Activated T-cell treated with anti-CD3 and anti-CD28 coated beads, Interleukin-2, amount 50 U/mL, for 72 hours (primary cell): ENCODE measurements at regions not wholly inside any gene's neighbourhood (a gene's known extent, or its start where the extent isn't known, plus 50 kb on each side); places are given as distances from the start of the nearest gene placed in this dataset.

Experiments used
- ATAC-seq, 2 donors: fragments of 150-1000 bp; cut with Tn5 transposase; replicated peaks in 1 of 2; 2 replicates each; pipeline ENCODE4 v1.10.0; 2021; ENCODE audit warnings: moderate library complexity in 2 of 2, mild to moderate bottlenecking in 1 of 2
- DNase-seq, 2 donors: peaks; one replicate each; pipeline ENCODE4 v3.0.0; 2021 to 2022; ENCODE audit warnings: mixed read lengths in 1 of 2
- H3K27ac Mint-ChIP-seq: one replicate; pipeline ENCODE4 v1.8.0; 2022; ENCODE audit warnings: mild to moderate bottlenecking, moderate library complexity, mixed read lengths
- H3K27me3 Mint-ChIP-seq: one replicate; pipeline ENCODE4 v1.8.0; 2022; ENCODE audit warnings: low read depth, mixed read lengths
- H3K36me3 Mint-ChIP-seq, 2 donors: one replicate each; pipeline ENCODE4 v1.8.0; 2022; ENCODE audit warnings: mixed read lengths in 2 of 2, mild to moderate bottlenecking in 1 of 2; ENCODE audit not compliant: insufficient read depth in 2 of 2
- H3K4me1 Mint-ChIP-seq: one replicate; pipeline ENCODE4 v1.8.0; 2022; ENCODE audit warnings: low read depth, mixed read lengths
- H3K4me3 Mint-ChIP-seq, 2 donors: one replicate each; pipeline ENCODE4 v1.8.0; 2022; ENCODE audit warnings: mild to moderate bottlenecking in 2 of 2, mixed read lengths in 2 of 2, moderate library complexity in 2 of 2
- H3K9me3 Mint-ChIP-seq, 2 donors: one replicate each; pipeline ENCODE4 v1.8.0; 2022; ENCODE audit warnings: mixed read lengths in 2 of 2

DNA sequence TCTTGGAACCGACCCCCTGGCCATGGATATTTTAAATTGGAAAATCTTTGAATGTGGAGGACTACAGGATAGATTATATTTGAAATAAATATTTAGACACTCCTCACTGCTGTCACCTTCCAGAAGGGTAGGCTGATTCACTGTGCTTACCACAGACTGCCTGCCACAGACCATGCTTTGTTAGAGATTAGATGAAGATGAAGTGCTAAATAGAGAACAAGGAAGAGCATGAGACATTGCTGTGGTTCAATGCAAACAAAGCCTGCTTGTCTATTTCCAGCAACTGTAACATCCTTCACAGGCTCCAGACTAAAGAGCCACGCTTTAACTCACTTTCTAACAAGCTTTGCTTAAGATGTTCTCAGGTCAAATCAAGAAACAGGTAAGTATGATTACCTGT lies 81.0 kb upstream of the TMEM17 start:
- Mint-ChIP-seq H3K27me3 (peaks cover 7% of the 10 kb centered on the region), H3K36me3 (peaks cover 0 to 1% of the 10 kb centered on the region in 2 donors), H3K4me1 (no peaks in the 10 kb centered on the region), H3K27ac (no peak overlapping the region), H3K9me3 (peaks cover 0 to 5% of the 10 kb centered on the region in 2 donors), H3K4me3 (no peak overlapping the region)
- no peak for DNase-seq
- ATAC-seq, result no peak

DNA sequence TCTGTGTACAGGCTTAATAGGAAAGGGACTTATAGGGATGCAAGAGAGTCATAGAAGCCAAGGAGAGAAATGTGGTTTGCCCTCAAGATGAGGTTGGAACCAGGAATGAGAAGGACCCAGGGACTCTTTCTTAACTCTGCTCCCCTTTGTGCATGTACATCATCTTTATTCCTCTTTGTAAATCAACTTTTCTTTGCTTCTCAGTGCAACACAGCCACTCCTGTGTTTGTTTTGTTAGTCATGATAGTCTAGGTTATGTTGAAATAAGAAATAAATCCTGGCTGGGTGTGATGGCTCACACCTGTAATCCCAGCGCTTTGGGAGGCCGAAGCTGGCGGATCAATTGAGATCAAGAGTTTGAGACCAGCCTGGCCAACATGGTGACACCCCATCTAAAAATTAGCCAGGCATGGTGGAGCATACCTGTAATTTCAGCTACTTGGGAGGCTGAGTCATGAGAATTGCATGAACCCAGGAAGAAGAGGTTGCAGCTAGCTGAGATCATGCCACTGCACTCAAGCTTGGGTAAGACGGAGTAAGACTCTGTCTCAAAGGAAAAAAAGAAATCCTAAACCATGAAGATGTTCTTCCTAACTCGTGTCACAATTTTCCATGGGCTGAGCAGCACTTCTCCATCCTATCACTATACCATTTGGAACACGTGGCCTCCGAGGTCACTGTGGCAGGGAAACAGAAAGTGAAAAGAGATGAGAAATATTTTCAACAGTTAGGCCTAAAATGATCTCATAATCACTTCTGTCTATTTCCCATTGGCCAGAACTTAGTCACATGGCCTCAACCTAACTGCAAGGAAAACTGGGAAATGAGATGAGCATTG lies 73.0 kb upstream of the TMEM17 start:
- H3K9me3 Mint-ChIP-seq, result peaks cover 2 to 6% of the 10 kb centered on the region in 2 donors
- no peak overlapping the region for H3K4me3 Mint-ChIP-seq
- no peaks in the 10 kb centered on the region for H3K4me1 Mint-ChIP-seq
- no peaks in the 10 kb centered on the region for H3K27me3 Mint-ChIP-seq
- no peak overlapping the region for H3K27ac Mint-ChIP-seq
- DNase-seq (no peak), ATAC-seq (no peak)
- H3K36me3 Mint-ChIP-seq, result no peaks in the 10 kb centered on the region

GRCh38 chr2:62577994-62578781 lies 72.2 kb upstream of the TMEM17 start:
- ATAC-seq (no peak), DNase-seq (no peak)
- Mint-ChIP-seq H3K9me3 (peaks cover 2 to 3% of the 10 kb centered on the region in 2 donors), H3K4me3 (no peak overlapping the region), H3K27me3 (peaks cover under 1% of the 10 kb centered on the region), H3K27ac (no peak overlapping the region), H3K4me1 (no peaks in the 10 kb centered on the region), H3K36me3 (no peaks in the 10 kb centered on the region)

DNA sequence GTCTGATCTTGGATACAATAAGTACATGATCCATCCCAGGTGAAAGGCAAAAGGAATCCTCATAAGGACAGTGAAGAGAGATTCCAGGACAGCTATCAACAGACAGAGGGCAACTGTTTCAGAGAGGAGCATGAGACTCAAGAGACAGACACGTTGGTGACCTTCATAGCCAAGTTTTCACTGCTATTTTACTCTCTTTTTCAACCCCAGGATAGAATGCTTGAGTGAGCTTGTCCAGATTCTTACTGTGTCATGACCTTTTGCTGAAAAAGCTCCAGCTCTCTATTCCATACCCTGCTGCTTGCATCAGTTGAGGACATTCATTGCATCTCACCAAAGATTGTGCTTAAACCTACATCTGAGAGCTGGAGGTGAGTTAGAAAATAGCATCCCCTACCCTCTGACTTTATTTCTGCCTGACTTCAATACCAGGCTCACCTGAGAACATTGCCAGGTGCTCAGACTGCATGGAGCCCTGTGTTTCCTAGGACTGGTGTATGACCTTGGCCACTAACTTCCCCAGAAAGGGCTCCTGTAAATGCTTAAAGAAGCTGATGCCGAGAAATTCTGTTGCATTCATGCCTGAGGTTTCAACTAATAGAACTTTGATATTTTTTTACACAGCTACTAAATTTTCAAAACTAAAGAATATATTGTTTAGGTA lies 70.4 kb upstream of the TMEM17 start:
- peaks cover 1 to 2% of the 10 kb centered on the region in 2 donors for H3K9me3 Mint-ChIP-seq
- H3K36me3 Mint-ChIP-seq, result no peaks in the 10 kb centered on the region
- H3K27ac Mint-ChIP-seq, result no peak overlapping the region
- H3K27me3 Mint-ChIP-seq, result peaks cover 8% of the 10 kb centered on the region
- ATAC-seq (no peak), DNase-seq (no peak)
- no peak overlapping the region for H3K4me3 Mint-ChIP-seq
- H3K4me1 Mint-ChIP-seq, result no peaks in the 10 kb centered on the region

DNA sequence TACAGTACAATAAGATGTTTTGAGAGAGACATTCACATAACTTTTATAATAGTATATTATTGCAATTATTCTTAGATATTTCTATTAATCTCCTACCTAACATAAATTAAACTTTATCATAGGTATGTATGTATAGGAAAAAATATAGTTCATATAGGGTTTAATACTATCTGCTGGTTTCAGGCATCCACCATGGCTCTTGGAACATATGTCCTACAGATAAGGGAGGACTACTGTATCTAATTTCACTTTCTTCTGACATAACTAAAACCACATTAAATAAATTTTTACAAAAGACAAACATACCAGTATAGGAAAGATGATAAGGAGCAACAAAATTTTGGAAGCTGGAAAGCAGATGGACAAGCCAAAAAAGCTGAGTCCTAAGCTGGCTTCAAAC lies 67.9 kb upstream of the TMEM17 start:
- DNase-seq (no peak), ATAC-seq (no peak)
- Mint-ChIP-seq H3K4me3 (no peak overlapping the region), H3K9me3 (no peaks in the 10 kb centered on the region), H3K27me3 (peaks cover 22% of the 10 kb centered on the region), H3K27ac (no peak overlapping the region), H3K36me3 (no peaks in the 10 kb centered on the region), H3K4me1 (peaks cover 5% of the 10 kb centered on the region)

GRCh38 chr2:62573137-62573731 lies 67.2 kb upstream of the TMEM17 start:
- ATAC-seq, result no peak
- DNase-seq, result no peak
- Mint-ChIP-seq H3K4me1 (peaks cover 5% of the 10 kb centered on the region), H3K36me3 (no peaks in the 10 kb centered on the region), H3K4me3 (no peak overlapping the region), H3K9me3 (no peaks in the 10 kb centered on the region), H3K27me3 (peaks cover 25% of the 10 kb centered on the region), H3K27ac (no peak overlapping the region)

DNA sequence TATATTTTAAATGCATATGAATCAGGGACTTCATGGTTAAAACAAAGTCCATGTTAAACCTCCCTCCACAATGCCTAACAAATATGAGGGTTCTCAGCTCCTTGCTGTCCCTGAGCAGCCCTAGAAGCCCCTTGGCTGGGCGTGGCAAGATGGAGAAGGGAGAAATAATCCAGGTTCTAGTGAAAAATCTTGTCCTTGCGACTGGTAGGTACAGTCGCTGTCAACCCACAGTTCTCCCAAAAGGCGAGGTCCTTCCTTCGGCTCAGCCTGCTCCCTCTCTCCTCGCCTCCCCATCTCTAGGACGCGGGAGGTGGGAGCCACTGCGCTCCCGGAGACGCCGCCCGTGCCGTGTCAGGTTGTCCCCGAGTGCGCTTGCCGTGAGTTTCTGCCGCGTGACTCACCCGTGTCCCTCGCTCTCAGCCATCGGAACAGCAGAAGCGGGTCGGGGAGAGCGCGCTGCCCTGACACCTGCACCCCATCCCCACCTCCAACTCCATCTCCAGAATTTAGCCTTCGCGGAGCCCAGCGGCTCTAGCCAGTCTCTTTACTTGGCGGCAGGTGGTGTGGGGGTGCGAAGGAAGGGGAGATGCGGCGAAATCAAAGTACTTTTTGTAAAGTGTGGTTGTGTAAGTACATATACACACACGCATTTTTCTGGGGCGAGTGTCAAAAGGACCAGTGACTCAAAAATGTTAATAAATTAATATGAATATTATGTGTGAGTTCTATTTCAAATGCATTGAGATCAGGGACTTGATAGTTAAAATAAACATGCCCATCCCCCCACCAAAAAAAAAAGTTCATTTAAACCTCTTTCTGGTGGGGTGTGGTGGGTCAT lies 65.1 kb upstream of the TMEM17 start:
- peaks cover 27% of the 10 kb centered on the region for H3K27me3 Mint-ChIP-seq
- H3K4me1 Mint-ChIP-seq, result peaks cover 5% of the 10 kb centered on the region
- H3K27ac Mint-ChIP-seq, result no peak overlapping the region
- no peaks in the 10 kb centered on the region for H3K36me3 Mint-ChIP-seq
- DNase-seq, result peak in 1 of 2 donors; percentile 12
- peak in 1 of 2 donors; percentile 49 for ATAC-seq
- H3K4me3 Mint-ChIP-seq, result peak overlapping the region; percentile 41 to 52
- H3K9me3 Mint-ChIP-seq, result no peaks in the 10 kb centered on the region

DNA sequence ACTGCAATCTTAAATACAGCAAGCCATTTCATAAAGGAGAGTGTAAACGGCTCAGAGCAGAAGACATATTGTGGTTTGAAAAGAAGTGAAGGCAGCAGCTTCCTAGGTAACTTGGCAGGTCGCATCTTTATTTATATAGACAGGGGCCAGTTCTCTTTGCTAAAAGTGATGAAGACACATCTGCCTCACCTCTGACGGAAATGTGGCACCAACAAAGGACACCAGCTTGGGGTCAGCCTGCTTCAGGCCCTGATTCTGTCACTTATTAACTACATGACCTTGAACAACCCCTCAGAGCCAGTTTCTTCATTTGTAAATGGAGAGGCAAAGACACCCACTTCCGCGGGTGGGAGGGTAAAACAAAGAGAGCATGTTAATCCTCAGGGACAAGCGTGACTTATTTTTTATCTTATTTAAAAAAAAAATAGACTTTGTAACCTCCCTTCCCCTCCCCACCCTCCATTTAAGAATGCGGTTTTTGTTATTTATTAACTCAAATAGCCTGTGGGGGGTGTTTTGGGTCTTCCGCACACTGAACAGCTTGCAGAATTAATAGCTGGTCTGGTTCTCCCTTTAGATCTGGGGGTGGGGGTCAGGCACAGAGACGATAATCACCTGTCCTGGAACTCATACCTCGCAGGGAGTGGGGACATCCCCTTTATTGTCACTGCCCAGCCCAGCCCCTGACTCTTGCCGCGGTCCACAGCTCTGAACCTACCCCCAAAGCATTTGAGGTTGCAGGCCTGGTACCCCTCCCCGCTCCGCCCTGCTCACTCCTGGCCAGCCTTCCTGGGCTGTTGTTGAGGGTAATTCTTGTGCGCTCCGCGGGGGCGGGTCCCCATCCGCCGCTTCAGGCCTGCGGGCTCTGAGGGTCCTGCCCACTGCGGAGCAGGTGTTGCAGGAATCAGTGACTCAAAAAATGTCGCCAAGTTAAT lies 64.2 kb upstream of the TMEM17 start:
- H3K4me3 Mint-ChIP-seq, result no peak overlapping the region
- DNase-seq, result no peak
- H3K4me1 Mint-ChIP-seq, result peaks cover 5% of the 10 kb centered on the region
- no peak overlapping the region for H3K27ac Mint-ChIP-seq
- no peak for ATAC-seq
- H3K36me3 Mint-ChIP-seq, result no peaks in the 10 kb centered on the region
- no peaks in the 10 kb centered on the region for H3K9me3 Mint-ChIP-seq
- H3K27me3 Mint-ChIP-seq, result peaks cover 27% of the 10 kb centered on the region

GRCh38 chr2:62568983-62569837 lies 63.2 kb upstream of the TMEM17 start:
- DNase-seq, result no peak
- no peaks in the 10 kb centered on the region for H3K36me3 Mint-ChIP-seq
- no peak overlapping the region for H3K4me3 Mint-ChIP-seq
- peaks cover 5% of the 10 kb centered on the region for H3K4me1 Mint-ChIP-seq
- H3K27ac Mint-ChIP-seq, result no peak overlapping the region
- no peak for ATAC-seq
- H3K27me3 Mint-ChIP-seq, result peaks cover 27% of the 10 kb centered on the region
- no peaks in the 10 kb centered on the region for H3K9me3 Mint-ChIP-seq

DNA sequence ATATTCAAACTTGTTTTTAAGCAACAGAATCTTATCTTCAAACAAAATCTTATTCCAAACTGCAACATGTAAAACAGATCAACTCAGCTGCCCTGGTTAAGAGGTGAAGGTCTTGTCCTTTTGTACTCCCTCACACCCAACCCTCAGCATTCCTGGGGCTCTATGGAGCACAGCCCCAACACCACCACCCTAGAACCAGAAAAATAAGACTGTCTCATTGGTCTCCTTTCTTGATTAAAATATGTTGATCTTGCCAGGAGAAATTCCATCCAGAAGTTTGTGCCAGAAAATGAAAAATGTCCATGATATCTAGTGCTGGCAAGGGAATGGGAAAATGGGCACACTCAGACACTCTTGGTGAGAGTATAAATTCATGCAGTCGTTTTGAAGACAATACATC lies 62.1 kb upstream of the TMEM17 start:
- DNase-seq, result no peak
- no peak overlapping the region for H3K27ac Mint-ChIP-seq
- no peaks in the 10 kb centered on the region for H3K9me3 Mint-ChIP-seq
- H3K27me3 Mint-ChIP-seq, result peaks cover 26% of the 10 kb centered on the region
- peaks cover 5% of the 10 kb centered on the region for H3K4me1 Mint-ChIP-seq
- H3K4me3 Mint-ChIP-seq, result no peak overlapping the region
- H3K36me3 Mint-ChIP-seq, result no peaks in the 10 kb centered on the region
- no peak for ATAC-seq

DNA sequence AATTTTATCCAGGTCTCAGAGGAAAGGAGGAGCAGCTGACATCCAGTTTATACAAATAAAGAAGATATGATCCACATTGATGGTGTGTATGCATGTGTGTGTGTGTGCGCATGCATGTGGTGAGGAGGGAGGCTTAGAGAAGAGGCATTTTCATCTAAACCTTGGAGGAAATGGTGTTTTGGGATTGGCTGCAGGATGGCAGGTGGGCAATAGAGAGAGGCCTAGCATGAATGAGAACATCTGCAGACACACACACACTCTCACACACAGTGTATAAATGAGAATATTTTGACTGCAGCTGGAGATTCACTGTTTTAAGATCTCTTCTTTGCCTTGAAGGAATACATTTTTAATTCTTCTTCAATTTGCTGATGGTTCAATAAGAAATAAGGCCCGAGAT lies 61.7 kb upstream of the TMEM17 start:
- ATAC-seq (no peak), DNase-seq (no peak)
- no peaks in the 10 kb centered on the region for H3K36me3 Mint-ChIP-seq
- H3K9me3 Mint-ChIP-seq, result no peaks in the 10 kb centered on the region
- no peak overlapping the region for H3K27ac Mint-ChIP-seq
- H3K4me3 Mint-ChIP-seq, result no peak overlapping the region
- H3K27me3 Mint-ChIP-seq, result peaks cover 22% of the 10 kb centered on the region
- peaks cover 5% of the 10 kb centered on the region for H3K4me1 Mint-ChIP-seq
